GM21447 (cell line): ENCODE measurements at regions not wholly inside any gene's neighbourhood (a gene's known extent, or its start where the extent isn't known, plus 50 kb on each side); places are given as distances from the start of the nearest gene placed in this dataset.

Experiments used
- ATAC-seq: cut with Tn5 transposase; IDR thresholded peaks from one replicate; pipeline ENCODE4 v1.9.1; 2021; ENCODE audit not compliant: unreplicated experiment

GRCh38 chr11:45556851-45557707 is 108.3 kb downstream of the CHST1 start:
- no peak for ATAC-seq

- no peak for ATAC-seq
Observed at GRCh38 chr11:45554230-45554967, 111.0 kb downstream of the CHST1 start.

GRCh38 chr11:45553383-45553936 is 112.0 kb downstream of the CHST1 start:
- ATAC-seq, result no peak

GRCh38 chr11:45551191-45551713 is 114.2 kb downstream of the CHST1 start:
- no peak for ATAC-seq

GRCh38 chr11:45549257-45549656 is 116.2 kb downstream of the CHST1 start:
- no peak for ATAC-seq

DNA sequence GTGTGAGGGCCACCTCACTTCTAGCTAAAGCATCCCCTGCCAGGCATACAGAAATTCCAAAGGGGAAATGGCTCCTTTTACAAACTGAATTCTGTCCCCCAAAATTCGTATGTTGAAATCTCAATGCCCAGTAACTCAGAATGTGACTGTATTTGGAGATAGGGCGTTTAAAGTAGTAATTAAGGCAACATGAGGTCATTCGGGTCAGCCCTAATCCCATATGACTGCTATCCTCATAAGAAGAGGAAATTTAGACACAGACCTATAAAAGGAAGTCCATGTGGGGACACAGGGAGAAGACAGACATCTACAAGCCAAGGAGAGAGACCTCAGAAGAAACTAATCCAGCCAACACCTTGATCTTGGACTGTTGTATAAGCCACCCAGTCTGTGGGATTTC is 119.1 kb downstream of the CHST1 start:
- ATAC-seq, result no peak

DNA sequence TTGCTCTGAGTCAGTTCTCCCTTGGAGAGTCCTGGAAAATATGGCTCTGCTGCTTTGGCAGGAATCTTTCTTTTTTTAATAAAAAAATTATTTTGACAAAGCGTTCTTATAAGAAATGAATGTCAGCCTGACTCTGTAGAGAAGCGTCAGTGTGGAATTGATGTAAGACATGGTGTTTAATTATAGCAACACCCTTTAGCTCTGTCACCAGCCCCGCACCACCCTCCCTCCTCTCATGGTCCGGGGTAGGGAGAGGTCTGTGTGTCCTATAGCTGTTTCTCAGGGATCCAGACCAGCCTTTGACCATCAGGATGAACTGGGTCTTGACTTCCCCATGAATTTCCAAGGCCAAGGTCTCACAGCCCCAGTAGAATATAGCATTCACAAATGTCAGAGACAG is 120.6 kb downstream of the CHST1 start:
- ATAC-seq, result no peak

- no peak for ATAC-seq
Observed at GRCh38 chr11:45543808-45544422, 121.5 kb downstream of the CHST1 start.

DNA sequence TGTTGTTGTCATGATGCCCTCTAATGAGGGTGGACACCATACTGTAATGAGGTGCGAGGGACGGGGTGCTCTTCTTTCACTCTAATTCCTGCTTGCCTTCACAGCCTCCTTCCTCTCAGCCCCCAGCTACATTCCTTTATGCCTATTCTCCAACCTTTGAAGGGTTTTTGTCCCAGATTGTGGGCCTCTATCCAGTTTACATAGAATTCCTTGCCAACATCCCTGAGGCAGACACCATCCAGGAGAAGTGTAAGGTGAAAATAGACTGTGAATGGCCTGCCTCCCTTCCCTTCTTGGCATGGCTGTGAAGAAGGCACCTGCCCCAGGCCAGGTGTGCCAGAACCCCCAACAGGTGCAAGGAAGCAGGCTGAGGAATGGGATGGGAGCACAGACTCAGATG is 122.3 kb downstream of the CHST1 start:
- ATAC-seq, result no peak

GRCh38 chr11:45541693-45542434 is 123.6 kb downstream of the CHST1 start:
- no peak for ATAC-seq

GRCh38 chr11:45538939-45539338 is 126.5 kb downstream of the CHST1 start:
- no peak for ATAC-seq

DNA sequence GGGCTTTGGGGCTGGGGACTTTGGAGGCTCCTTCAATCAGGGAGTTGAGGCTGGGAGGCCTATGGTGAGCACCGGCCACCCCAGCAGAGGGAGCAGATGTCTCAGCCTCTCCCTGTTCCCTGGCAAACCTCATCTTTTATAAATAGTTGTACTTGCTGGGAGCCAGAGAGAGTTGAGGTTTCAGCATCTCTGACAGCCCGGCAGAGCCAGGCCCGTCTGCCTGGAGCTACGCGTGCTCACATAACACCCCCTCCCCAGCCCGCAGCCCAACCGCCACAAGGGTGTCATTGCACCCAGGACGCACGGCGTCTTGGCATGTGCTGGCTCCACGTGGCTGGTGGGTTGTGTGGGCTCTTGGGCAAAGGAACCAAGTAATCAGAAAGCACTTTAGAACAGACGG is 127.1 kb downstream of the CHST1 start:
- no peak for ATAC-seq

- ATAC-seq, result no peak
Observed at GRCh38 chr11:45537614-45538013, 127.8 kb downstream of the CHST1 start.

- no peak for ATAC-seq
Observed at GRCh38 chr11:45535033-45535432, 130.4 kb downstream of the CHST1 start.

DNA sequence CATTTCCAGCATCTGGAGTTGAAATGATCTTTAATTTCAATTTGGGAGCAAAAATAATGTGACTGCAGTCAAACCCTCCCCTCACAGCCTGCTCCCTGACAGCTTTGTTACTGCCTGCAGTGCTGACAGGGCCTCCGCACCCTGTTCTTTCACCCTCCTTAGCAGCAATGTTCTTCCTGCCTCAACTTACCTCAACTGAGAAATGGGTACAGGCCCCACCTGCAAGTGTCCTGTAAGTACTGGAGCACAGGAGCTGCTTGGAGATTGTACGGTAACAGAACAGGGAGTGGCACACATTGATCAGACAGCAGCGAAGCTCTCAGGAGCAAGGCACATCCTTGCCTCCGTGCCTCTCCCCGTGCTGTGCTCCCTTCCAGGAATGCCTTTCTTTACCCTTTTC is 131.3 kb downstream of the CHST1 start:
- ATAC-seq, result no peak

DNA sequence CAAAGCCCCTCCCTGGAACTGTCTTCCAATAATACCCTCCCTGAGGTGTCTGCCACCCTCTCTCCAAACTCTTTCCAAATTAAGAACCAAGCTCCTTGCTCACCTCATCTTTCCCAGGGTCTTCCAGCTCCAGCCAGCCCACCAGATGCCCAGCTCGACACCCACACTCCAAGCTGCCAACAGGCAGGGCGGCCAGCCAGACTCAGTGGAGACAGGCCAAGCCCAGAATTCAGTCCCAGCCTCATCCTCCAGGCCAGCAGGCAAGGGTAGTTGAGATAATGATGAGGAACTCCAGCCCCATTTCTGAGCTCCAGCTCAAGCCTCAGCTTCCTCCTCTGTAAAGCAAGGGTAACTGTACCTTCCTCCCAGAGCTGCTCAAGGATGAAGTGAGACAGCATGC is 132.9 kb downstream of the CHST1 start:
- ATAC-seq, result no peak

DNA sequence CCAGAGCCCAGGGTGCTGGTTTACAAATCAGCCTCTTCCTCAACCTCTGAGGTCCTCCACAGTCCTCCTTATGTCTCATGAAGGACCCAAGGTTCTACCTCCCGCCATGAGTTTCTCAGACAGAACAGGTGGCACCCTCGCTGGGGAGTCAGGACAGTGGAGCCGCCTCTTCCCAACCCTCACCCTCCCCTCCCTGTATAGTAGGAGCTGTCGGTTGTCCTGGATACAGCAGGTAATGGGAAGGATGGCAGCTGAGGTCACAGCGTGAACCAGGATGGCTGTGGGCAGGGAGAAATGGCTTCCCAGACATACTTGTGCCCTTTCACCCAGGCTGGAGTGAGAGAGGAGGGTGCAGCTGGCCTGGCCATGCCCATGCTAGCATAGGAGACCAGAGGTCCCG is 134.6 kb downstream of the CHST1 start:
- ATAC-seq, result no peak

DNA sequence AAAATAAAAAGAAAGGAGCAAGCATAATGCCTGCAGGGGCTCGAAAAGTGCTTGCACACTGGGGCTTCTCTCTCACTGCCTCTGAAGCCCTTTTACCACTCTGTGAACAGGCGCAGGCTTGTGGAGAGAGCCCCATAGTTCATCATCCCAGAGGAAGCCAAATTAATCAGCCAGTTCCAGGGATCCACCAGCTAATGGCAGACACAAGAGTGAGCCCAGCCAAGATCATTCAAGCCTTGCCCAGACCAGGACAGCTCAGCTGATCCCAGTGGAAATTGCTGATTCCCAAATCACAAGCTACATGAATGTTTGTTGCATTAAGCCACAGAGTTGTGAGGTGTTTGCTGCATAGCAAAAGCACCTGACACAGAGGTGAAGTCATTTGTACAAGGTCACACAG is 135.3 kb downstream of the CHST1 start:
- no peak for ATAC-seq

GRCh38 chr11:45528435-45528834 is 137.0 kb downstream of the CHST1 start:
- ATAC-seq, result no peak

DNA sequence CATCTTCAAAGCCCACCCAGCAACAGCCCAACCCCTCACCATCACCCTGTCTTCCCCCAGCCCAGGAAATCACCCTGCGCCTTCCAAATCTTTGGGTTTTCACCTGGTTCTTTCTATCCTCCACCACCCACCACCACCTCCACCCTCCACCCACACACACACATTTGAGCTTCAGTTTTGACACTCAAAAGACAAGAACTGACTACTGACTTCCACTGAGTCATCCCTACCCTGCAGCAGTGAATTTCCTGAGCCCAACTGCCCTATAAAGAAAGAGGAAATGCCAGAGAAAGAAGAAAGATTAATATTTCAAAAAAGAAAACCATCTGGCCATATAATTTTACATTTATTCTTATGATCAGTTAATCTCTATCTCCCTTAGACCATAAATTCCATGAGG is 137.5 kb downstream of the CHST1 start:
- no peak for ATAC-seq

DNA sequence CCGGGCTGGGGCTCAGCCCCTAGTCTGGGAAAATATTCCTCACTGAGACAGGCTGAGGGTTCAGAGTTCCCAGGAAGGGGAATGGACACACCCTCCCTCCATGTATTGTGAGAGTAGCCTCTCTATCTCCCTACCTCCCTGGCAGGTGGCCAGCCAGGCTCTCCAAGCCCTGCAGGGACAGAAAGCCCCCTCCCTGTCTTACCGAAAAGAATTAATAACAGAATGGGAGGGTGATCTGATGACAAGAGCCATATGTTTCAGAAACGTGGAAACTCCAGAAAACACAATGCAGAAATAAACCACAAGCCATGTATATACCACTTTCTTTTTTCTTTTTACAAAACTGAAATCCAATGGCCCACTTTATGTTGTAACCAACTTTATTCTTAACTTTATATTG is 140.0 kb downstream of the CHST1 start:
- ATAC-seq, result no peak
